ENCODE measurements at regions not wholly inside any gene's neighbourhood (a gene's known extent, or its start where the extent isn't known, plus 50 kb on each side); places are given as distances from the start of the nearest gene placed in this dataset.

GRCh38 chr10:29859521-29860130, 199.8 kb downstream of the JCAD start:
- Histone ChIP-seq H3K9ac (replicated peaks; ENCODE audit: extremely low read depth, insufficient read depth, low read length) (no peak overlapping the region), H3K4me1 (ENCODE audit: control insufficient read depth, extremely low read depth, insufficient read depth, low read length) (peaks cover 24% of the 10 kb centered on the region), H3K27me3 (ENCODE audit: control insufficient read depth in 2 of 2, insufficient read depth in 2 of 2, low read length in 2 of 2) (no peaks in the 10 kb centered on the region), H3K9me1 (replicated peaks; ENCODE audit: control insufficient read depth, extremely low read depth, insufficient read depth, low read length) (no peaks in the 10 kb centered on the region), H3K36me3 (ENCODE audit: control insufficient read depth in 2 of 2, extremely low read depth in 1 of 2, insufficient read depth in 2 of 2, low read length in 2 of 2) (no peaks in the 10 kb centered on the region), H3K4me2 (ENCODE audit: insufficient read depth, low read length) (no peak overlapping the region), H3K27ac (ENCODE audit: insufficient read depth, low read depth, low read length) (no peak overlapping the region), H3K9me3 (replicated peaks; ENCODE audit: control insufficient read depth, insufficient read depth, low read length) (no peaks in the 10 kb centered on the region), H2AFZ (ENCODE audit: low read depth, low read length) (no peak overlapping the region), H4K20me1 (replicated peaks; ENCODE audit: control insufficient read depth, extremely low read depth, insufficient read depth, low read length) (no peaks in the 10 kb centered on the region), H3K79me2 (ENCODE audit: control insufficient read depth, insufficient read depth, low read length) (no peaks in the 10 kb centered on the region), H3K4me3 (replicated peaks in 1 of 3; ENCODE audit: insufficient read depth in 1 of 3, low read depth in 1 of 3, low read length in 3 of 3) (no peak overlapping the region)
- CTCF ChIA-PET: interaction anchor here (0.9 to 2.9 kb wide), 8 partner anchors 20 to 324 kb away, joined by 3 to 28 read pairs (median 4); no protein-coding TSS in a partner anchor
- dilution Hi-C loops (cut with MboI; ENCODE audit: extremely low pct_ligation_motif_present, low sequenced_read_pairs): no loop called here
- FAIRE-seq (no peak), DNase-seq (ENCODE audit: low read depth, low spot score) (no peak)
- POLR2A ChIA-PET: no interaction called here
- intact Hi-C loops (cut with micrococcal nuclease): loop anchor here (2.0 to 5.0 kb wide), 4 partner anchors 89 to 322 kb away; no protein-coding TSS in a partner anchor
- no TSS peak for BruUV-seq (replicated peaks)
- TF ChIP-seq EZH2 (IDR thresholded peaks at IDR 0.05; ENCODE audit: borderline replicate concordance, low read depth, low read length, severe bottlenecking): no peak
- TF ChIP-seq GATA2 (IDR thresholded peaks at IDR 0.05; ENCODE audit: insufficient read depth, insufficient read length, low read depth, low read length): no peak
- TF ChIP-seq POLR2A (IDR thresholded peaks at IDR 0.05; ENCODE audit: low read depth, low read length): no peak
- no peak for TF ChIP-seq MYC (IDR thresholded peaks at IDR 0.05; ENCODE audit: low read depth, low read length)
- TF ChIP-seq, protein P1, sequence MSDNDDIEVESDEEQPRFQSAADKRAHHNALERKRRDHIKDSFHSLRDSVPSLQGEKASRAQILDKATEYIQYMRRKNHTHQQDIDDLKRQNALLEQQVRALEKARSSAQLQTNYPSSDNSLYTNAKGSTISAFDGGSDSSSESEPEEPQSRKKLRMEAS (IDR thresholded peaks at IDR 0.05; ENCODE audit: insufficient read depth, insufficient read length): no peak
- TF ChIP-seq POLR2AphosphoS5 (IDR thresholded peaks at IDR 0.05; ENCODE audit: insufficient read depth, low read depth, low read length): no peak
- TF ChIP-seq FOS (IDR thresholded peaks at IDR 0.05; ENCODE audit: borderline replicate concordance, insufficient read depth, low read length): no peak
- TF ChIP-seq, protein P2, sequence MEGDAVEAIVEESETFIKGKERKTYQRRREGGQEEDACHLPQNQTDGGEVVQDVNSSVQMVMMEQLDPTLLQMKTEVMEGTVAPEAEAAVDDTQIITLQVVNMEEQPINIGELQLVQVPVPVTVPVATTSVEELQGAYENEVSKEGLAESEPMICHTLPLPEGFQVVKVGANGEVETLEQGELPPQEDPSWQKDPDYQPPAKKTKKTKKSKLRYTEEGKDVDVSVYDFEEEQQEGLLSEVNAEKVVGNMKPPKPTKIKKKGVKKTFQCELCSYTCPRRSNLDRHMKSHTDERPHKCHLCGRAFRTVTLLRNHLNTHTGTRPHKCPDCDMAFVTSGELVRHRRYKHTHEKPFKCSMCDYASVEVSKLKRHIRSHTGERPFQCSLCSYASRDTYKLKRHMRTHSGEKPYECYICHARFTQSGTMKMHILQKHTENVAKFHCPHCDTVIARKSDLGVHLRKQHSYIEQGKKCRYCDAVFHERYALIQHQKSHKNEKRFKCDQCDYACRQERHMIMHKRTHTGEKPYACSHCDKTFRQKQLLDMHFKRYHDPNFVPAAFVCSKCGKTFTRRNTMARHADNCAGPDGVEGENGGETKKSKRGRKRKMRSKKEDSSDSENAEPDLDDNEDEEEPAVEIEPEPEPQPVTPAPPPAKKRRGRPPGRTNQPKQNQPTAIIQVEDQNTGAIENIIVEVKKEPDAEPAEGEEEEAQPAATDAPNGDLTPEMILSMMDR (IDR thresholded peaks at IDR 0.05; ENCODE audit: extremely low read depth in 1 of 2, insufficient read depth in 1 of 2, low read depth in 1 of 2, low read length in 2 of 2): no peak

Data from endothelial cell of umbilical vein (primary cell).